ENCODE measurements at regions not wholly inside any gene's neighbourhood (a gene's known extent, or its start where the extent isn't known, plus 50 kb on each side); places are given as distances from the start of the nearest gene placed in this dataset.

GRCh38 chr6:144746902-144747469 lies 461.9 kb downstream of the UTRN start:
- TF ChIP-seq POLR2A (IDR thresholded peaks at IDR 0.05), result no peak
- no peak for TF ChIP-seq CTCF (IDR thresholded peaks at IDR 0.05)
- TF ChIP-seq EP300 (IDR thresholded peaks at IDR 0.05), result no peak
- no peak for TF ChIP-seq POLR2AphosphoS5 (IDR thresholded peaks at IDR 0.05)
- no peaks in the 10 kb centered on the region for H3K9me3 ChIP-seq
- H3K27ac ChIP-seq, result no peak overlapping the region
- H3K27me3 ChIP-seq, result no peaks in the 10 kb centered on the region
- peaks cover 11% of the 10 kb centered on the region for H3K36me3 ChIP-seq
- no peaks in the 10 kb centered on the region for H3K4me1 ChIP-seq
- 97% methylated on average over 1 of the region's 1 CpG for WGBS
- no peak for DNase-seq (ENCODE audit: low spot score in 2 of 2)
- H3K4me3 ChIP-seq, result no peak overlapping the region

DNA sequence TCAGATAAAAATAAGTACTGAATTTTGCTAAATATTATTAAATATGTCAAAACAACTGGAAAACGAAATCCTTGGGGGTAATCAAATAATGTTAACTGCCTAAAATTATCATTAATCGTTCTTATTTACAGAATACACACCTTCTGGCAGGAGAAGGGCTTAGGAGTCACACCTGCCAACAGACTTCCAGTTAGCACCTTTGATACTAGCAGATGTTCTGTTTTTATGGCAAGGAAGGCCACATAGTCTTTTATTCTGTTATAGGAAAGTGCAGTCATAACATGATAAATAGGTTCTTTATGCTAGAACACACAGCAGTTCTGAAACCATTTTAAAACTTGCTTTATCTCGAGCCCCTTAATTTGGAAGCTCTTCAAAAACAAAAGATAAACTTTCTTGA lies 464.1 kb downstream of the UTRN start:
- no peak for DNase-seq (ENCODE audit: low spot score in 2 of 2)
- no peaks in the 10 kb centered on the region for H3K4me1 ChIP-seq
- H3K4me3 ChIP-seq, result no peak overlapping the region
- peaks cover 16% of the 10 kb centered on the region for H3K36me3 ChIP-seq
- H3K9me3 ChIP-seq, result no peaks in the 10 kb centered on the region
- TF ChIP-seq POLR2AphosphoS5 (IDR thresholded peaks at IDR 0.05) (no peak), EP300 (IDR thresholded peaks at IDR 0.05) (no peak), POLR2A (IDR thresholded peaks at IDR 0.05) (no peak), CTCF (IDR thresholded peaks at IDR 0.05) (no peak)
- WGBS, result 75% methylated on average over 3 of the region's 3 CpGs
- H3K27ac ChIP-seq, result no peak overlapping the region
- no peaks in the 10 kb centered on the region for H3K27me3 ChIP-seq

DNA sequence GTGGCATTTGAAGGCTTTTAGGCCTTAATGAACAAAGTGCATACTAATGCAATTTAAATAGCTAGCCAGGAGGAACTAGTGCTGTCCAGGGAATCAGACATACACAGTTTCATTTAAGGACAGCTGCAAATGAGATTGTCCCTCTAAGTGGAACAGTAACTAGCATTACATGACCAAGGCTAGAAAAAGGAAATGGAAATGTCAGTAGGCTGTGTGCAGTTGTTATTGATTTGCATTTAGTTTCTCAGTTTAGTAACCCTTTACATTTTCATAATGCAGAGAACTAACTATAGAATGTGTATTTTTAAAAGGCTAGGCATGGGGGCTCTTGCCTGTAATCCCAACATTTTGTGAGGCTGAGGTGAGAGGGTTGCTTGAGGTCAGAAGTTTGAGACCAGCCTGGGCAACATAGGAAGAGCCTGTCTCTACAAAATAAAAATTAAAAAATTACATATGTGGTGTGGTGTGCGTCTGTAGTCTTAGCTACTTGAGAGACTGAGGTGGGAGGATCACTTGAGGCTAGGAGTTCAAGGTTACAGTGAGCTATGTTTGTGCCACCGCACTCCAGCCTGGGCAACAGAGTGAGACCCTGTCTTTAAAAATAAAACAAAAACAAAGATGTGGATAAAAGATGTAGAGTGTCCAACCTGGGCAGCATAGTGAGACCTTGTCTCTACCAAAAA lies 468.0 kb downstream of the UTRN start:
- 100% methylated on average over 2 of the region's 2 CpGs for WGBS
- no peaks in the 10 kb centered on the region for H3K4me1 ChIP-seq
- DNase-seq (ENCODE audit: low spot score in 2 of 2), result no peak
- TF ChIP-seq POLR2A (IDR thresholded peaks at IDR 0.05), result no peak
- TF ChIP-seq POLR2AphosphoS5 (IDR thresholded peaks at IDR 0.05), result no peak
- TF ChIP-seq EP300 (IDR thresholded peaks at IDR 0.05), result no peak
- no peak for TF ChIP-seq CTCF (IDR thresholded peaks at IDR 0.05)
- H3K36me3 ChIP-seq, result peaks cover 15% of the 10 kb centered on the region
- no peak overlapping the region for H3K4me3 ChIP-seq
- H3K9me3 ChIP-seq, result no peaks in the 10 kb centered on the region
- H3K27ac ChIP-seq, result no peak overlapping the region
- H3K27me3 ChIP-seq, result no peaks in the 10 kb centered on the region

DNA sequence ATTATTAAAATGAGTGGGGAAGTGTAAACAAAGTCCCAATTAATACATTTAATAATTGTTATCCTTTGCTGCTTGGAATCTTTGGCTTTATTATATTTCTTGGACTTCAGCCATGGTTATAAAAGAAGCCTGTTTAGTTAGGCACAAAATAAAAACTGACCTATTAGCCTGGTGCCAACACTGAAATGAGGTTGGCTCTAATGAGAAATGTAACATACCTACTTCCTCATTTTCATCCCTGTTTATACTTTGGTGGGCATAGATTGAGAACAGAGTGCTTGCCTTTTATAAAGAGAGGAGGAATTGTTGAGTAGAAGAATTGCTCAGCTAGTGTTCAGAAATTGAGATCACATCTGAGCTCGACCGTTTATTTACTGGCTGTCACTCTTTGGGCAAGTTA lies 471.3 kb downstream of the UTRN start:
- Histone ChIP-seq H3K27me3 (no peaks in the 10 kb centered on the region), H3K4me3 (no peak overlapping the region), H3K27ac (no peak overlapping the region), H3K9me3 (no peaks in the 10 kb centered on the region), H3K4me1 (no peaks in the 10 kb centered on the region), H3K36me3 (peaks cover 9% of the 10 kb centered on the region)
- WGBS, result 42% methylated on average over 2 of the region's 2 CpGs
- no peak for TF ChIP-seq POLR2AphosphoS5 (IDR thresholded peaks at IDR 0.05)
- TF ChIP-seq EP300 (IDR thresholded peaks at IDR 0.05), result no peak
- TF ChIP-seq CTCF (IDR thresholded peaks at IDR 0.05), result no peak
- TF ChIP-seq POLR2A (IDR thresholded peaks at IDR 0.05), result no peak
- no peak for DNase-seq (ENCODE audit: low spot score in 2 of 2)

GRCh38 chr6:144757299-144757698 lies 472.2 kb downstream of the UTRN start:
- Histone ChIP-seq H3K4me1 (no peaks in the 10 kb centered on the region), H3K27ac (no peak overlapping the region), H3K9me3 (no peaks in the 10 kb centered on the region), H3K27me3 (no peaks in the 10 kb centered on the region), H3K36me3 (peaks cover 6% of the 10 kb centered on the region), H3K4me3 (no peak overlapping the region)
- TF ChIP-seq POLR2A (IDR thresholded peaks at IDR 0.05) (no peak), EP300 (IDR thresholded peaks at IDR 0.05) (no peak), POLR2AphosphoS5 (IDR thresholded peaks at IDR 0.05) (no peak), CTCF (IDR thresholded peaks at IDR 0.05) (no peak)
- DNase-seq (ENCODE audit: low spot score in 2 of 2), result no peak
- WGBS, result 90% methylated on average over 3 of the region's 3 CpGs

All from suprapubic skin (tissue), 4 donors.